H9 (cell line): ENCODE measurements at regions not wholly inside any gene's neighbourhood (a gene's known extent, or its start where the extent isn't known, plus 50 kb on each side); places are given as distances from the start of the nearest gene placed in this dataset.

Experiments
- DNase-seq: peaks from one replicate; pipeline ENCODE4 v3.0.0-alpha.2; 2017
- H2AFZ ChIP-seq: one replicate; pipeline ENCODE4 v1.6.1; 2013; ENCODE audit warnings: mild to moderate bottlenecking, low read length, control low read depth, moderate library complexity
- H2AK5ac ChIP-seq: 2 replicates; pipeline ENCODE4 v1.6.1; 2013; ENCODE audit warnings: low read length, control low read depth, mixed read lengths; ENCODE audit not compliant: insufficient read length
- H2BK120ac ChIP-seq: one replicate; pipeline ENCODE4 v1.6.1; 2013; ENCODE audit warnings: low read depth, mild to moderate bottlenecking, low read length, control low read depth, inconsistent platforms; ENCODE audit not compliant: poor library complexity, severe bottlenecking
- H2BK12ac ChIP-seq: 2 replicates; pipeline ENCODE4 v1.6.1; 2013; ENCODE audit warnings: low read length, control low read depth, mixed read lengths, low read depth; ENCODE audit not compliant: insufficient read length
- H2BK15ac ChIP-seq: 2 replicates; pipeline ENCODE4 v1.6.1; 2013; ENCODE audit warnings: low read depth, low read length, control low read depth
- H2BK20ac ChIP-seq: one replicate; pipeline ENCODE4 v1.6.1; 2013; ENCODE audit warnings: low read depth, mild to moderate bottlenecking, low read length, control low read depth, inconsistent platforms; ENCODE audit not compliant: poor library complexity, severe bottlenecking
- H2BK5ac ChIP-seq: 2 replicates; pipeline ENCODE4 v1.6.1; 2013; ENCODE audit warnings: low read length, control low read depth, mixed read lengths; ENCODE audit not compliant: insufficient read length
- H3K14ac ChIP-seq: 2 replicates; pipeline ENCODE4 v1.6.1; 2013; ENCODE audit warnings: low read length, control low read depth; ENCODE audit not compliant: insufficient read depth
- H3K18ac ChIP-seq: 2 replicates; pipeline ENCODE4 v1.6.1; 2013; ENCODE audit warnings: low read depth, mild to moderate bottlenecking, mixed read lengths, low read length, control low read depth; ENCODE audit not compliant: insufficient read length
- H3K23ac ChIP-seq: 2 replicates; pipeline ENCODE4 v1.6.1; 2013; ENCODE audit warnings: low read length, control low read depth, mixed read lengths, low read depth; ENCODE audit not compliant: insufficient read length
- H3K23me2 ChIP-seq: 2 replicates; pipeline ENCODE4 v1.6.1; 2013; ENCODE audit warnings: low read depth, mild to moderate bottlenecking, mixed read lengths, low read length, control low read depth; ENCODE audit not compliant: insufficient read length, poor library complexity, severe bottlenecking
- H3K27ac ChIP-seq: 2 replicates; pipeline ENCODE4 v1.5.1; 2013; ENCODE audit warnings: low read length, control low read depth, mixed read lengths, low read depth; ENCODE audit not compliant: insufficient read length
- H3K27me3 ChIP-seq: 2 replicates; pipeline ENCODE4 v1.6.1; 2013; ENCODE audit warnings: low read length, control low read depth, inconsistent platforms; ENCODE audit not compliant: insufficient read depth
- H3K4ac ChIP-seq: 2 replicates; pipeline ENCODE4 v1.6.1; 2013; ENCODE audit warnings: low read depth, mild to moderate bottlenecking, control low read depth, inconsistent platforms, low read length, moderate library complexity
- H3K4me1 ChIP-seq: 2 replicates; pipeline ENCODE4 v1.6.1; 2013; ENCODE audit warnings: low read length, control low read depth, inconsistent platforms; ENCODE audit not compliant: insufficient read depth
- H3K4me2 ChIP-seq: 2 replicates; pipeline ENCODE4 v1.6.1; 2013; ENCODE audit warnings: low read length, control low read depth, mixed read lengths; ENCODE audit not compliant: insufficient read length, insufficient read depth
- H3K56ac ChIP-seq: 2 replicates; pipeline ENCODE4 v1.6.1; 2013; ENCODE audit warnings: low read depth, mild to moderate bottlenecking, mixed read lengths, low read length, control low read depth; ENCODE audit not compliant: insufficient read length
- H3K79me1 ChIP-seq: 2 replicates; pipeline ENCODE4 v1.6.1; 2013; ENCODE audit warnings: low read depth, mild to moderate bottlenecking, moderate library complexity, low read length, control low read depth, inconsistent platforms; ENCODE audit not compliant: insufficient read depth, poor library complexity, severe bottlenecking
- H3K79me2 ChIP-seq: 2 replicates; pipeline ENCODE4 v1.6.1; 2013; ENCODE audit warnings: low read length, control low read depth, inconsistent platforms; ENCODE audit not compliant: insufficient read depth
- H3K9ac ChIP-seq: 2 replicates; pipeline ENCODE4 v1.6.1; 2013; ENCODE audit warnings: low read length, control low read depth, mixed read lengths; ENCODE audit not compliant: insufficient read length; ENCODE audit errors: extremely low read depth
- H3K9me3 ChIP-seq: one replicate; pipeline ENCODE4 v1.6.1; 2013; ENCODE audit warnings: low read depth, low read length, inconsistent platforms; ENCODE audit not compliant: control insufficient read depth
- H3T11ph ChIP-seq: one replicate; pipeline ENCODE4 v1.6.1; 2013; ENCODE audit warnings: mild to moderate bottlenecking, low read length, control low read depth, inconsistent platforms
- H4K20me1 ChIP-seq: one replicate; pipeline ENCODE4 v1.6.1; 2013; ENCODE audit not compliant: control insufficient read depth, insufficient read length, insufficient read depth
- H4K5ac ChIP-seq: 2 replicates; pipeline ENCODE4 v1.6.1; 2013; ENCODE audit warnings: low read depth, mild to moderate bottlenecking, mixed read lengths, low read length, control low read depth; ENCODE audit not compliant: insufficient read length
- H4K8ac ChIP-seq: replicated peaks from 2 replicates; pipeline ENCODE4 v1.6.1; 2013; ENCODE audit warnings: low read length, control low read depth, mixed read lengths, low read depth; ENCODE audit not compliant: insufficient read length
- H4K91ac ChIP-seq: 2 replicates; pipeline ENCODE4 v1.6.1; 2013; ENCODE audit warnings: low read depth, mild to moderate bottlenecking, moderate library complexity, mixed read lengths, low read length, control low read depth; ENCODE audit not compliant: insufficient read length
- H3K27ac Mint-ChIP-seq, 3 experiments: 2 replicates in 2 of 3; 3 replicates in 1 of 3; pipeline ENCODE4 v1.8.0; 2020 to 2021; ENCODE audit warnings: mixed read lengths in 3 of 3, mild to moderate bottlenecking in 1 of 3, moderate library complexity in 1 of 3
- H3K27me3 Mint-ChIP-seq: 2 replicates; pipeline ENCODE4 v1.8.0; 2021; ENCODE audit warnings: low read depth, mild to moderate bottlenecking, moderate library complexity, mixed read lengths
- H3K36me3 Mint-ChIP-seq, 3 experiments: 2 replicates in 2 of 3; 3 replicates in 1 of 3; pipeline ENCODE4 v1.8.0; 2020 to 2021; ENCODE audit warnings: low read depth in 3 of 3, mixed read lengths in 3 of 3; ENCODE audit not compliant: insufficient read depth in 1 of 3
- H3K4me1 Mint-ChIP-seq, 2 experiments: 2 replicates each; pipeline ENCODE4 v1.8.0; 2020; ENCODE audit warnings: mixed read lengths in 2 of 2
- H3K4me3 Mint-ChIP-seq, 2 experiments: 2 replicates in 1 of 2; 3 replicates in 1 of 2; pipeline ENCODE4 v1.8.0; 2020 to 2021; ENCODE audit warnings: mild to moderate bottlenecking in 2 of 2, mixed read lengths in 2 of 2, moderate library complexity in 1 of 2
- H3K9me3 Mint-ChIP-seq, 2 experiments: 2 replicates in 1 of 2; 3 replicates in 1 of 2; pipeline ENCODE4 v1.8.0; 2020; ENCODE audit warnings: mild to moderate bottlenecking in 2 of 2, mixed read lengths in 2 of 2, moderate library complexity in 1 of 2
- WGBS: extraction: QIAGEN DNeasy Blood & Tissue Kit; methylation state at CpG from one replicate; pipeline ENCODE4 v1.1.7; 2013; ENCODE audit warnings: missing lambda C conversion rate, low lambda C conversion rate, mixed read lengths; ENCODE audit not compliant: insufficient read length; ENCODE audit errors: extremely low coverage; 5-methylcytosine and 5-hydroxymethylcytosine counted together
- TF ChIP-seq, protein P1 (sequence below): fragments of 200-600 bp; sonication (generic); conservative IDR thresholded peaks from 3 replicates; pipeline ENCODE4 v1.8.0; 2021; ENCODE audit warnings: antibody characterized with exemption, mild to moderate bottlenecking

DNA sequence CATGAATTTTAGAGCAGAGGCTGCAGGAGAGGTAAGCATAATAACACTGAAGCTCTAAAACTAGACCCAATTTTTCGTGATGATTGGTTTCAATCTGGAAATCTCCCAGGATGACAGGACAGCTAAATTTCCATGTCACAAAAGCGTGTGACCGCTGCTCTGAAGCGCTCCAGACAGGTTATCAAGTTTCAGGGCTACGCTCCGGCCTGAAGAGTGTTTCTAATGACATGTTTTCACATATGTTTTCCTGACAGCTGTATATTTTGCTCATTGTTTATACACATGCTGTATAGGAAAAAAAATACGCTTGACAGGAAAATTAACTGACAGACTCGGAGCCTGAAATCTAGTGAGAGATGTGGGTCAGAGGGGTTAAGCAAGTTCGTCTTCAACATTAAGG lies 219.8 kb upstream of the BMPER start:
- Histone ChIP-seq H2AK5ac (no peak overlapping the region), H3K9ac (no peak overlapping the region), H3K79me2 (no peaks in the 10 kb centered on the region), H4K5ac (no peak overlapping the region), H3K23me2 (no peaks in the 10 kb centered on the region), H3T11ph (no peak overlapping the region), H2BK120ac (no peak overlapping the region), H3K9me3 (no peaks in the 10 kb centered on the region), H3K23ac (no peak overlapping the region), H4K91ac (no peak overlapping the region), H2BK12ac (no peak overlapping the region), H3K56ac (no peak overlapping the region), H3K4me2 (no peak overlapping the region), H3K4ac (no peak overlapping the region), H4K20me1 (no peaks in the 10 kb centered on the region), H3K27me3 (no peaks in the 10 kb centered on the region), H3K14ac (no peak overlapping the region), H3K4me1 (no peaks in the 10 kb centered on the region), H2BK20ac (no peak overlapping the region), H2BK5ac (no peak overlapping the region), H3K79me1 (no peaks in the 10 kb centered on the region), H2AFZ (no peak overlapping the region), H3K27ac (no peak overlapping the region), H2BK15ac (no peak overlapping the region), H3K18ac (no peak overlapping the region), H4K8ac (no peak overlapping the region)
- H3K27ac Mint-ChIP-seq: no peak overlapping the region
- H3K9me3 Mint-ChIP-seq: no peaks in the 10 kb centered on the region
- WGBS: no CpG with 5 or more reads among the region's 9 CpGs
- TF ChIP-seq, protein P1, sequence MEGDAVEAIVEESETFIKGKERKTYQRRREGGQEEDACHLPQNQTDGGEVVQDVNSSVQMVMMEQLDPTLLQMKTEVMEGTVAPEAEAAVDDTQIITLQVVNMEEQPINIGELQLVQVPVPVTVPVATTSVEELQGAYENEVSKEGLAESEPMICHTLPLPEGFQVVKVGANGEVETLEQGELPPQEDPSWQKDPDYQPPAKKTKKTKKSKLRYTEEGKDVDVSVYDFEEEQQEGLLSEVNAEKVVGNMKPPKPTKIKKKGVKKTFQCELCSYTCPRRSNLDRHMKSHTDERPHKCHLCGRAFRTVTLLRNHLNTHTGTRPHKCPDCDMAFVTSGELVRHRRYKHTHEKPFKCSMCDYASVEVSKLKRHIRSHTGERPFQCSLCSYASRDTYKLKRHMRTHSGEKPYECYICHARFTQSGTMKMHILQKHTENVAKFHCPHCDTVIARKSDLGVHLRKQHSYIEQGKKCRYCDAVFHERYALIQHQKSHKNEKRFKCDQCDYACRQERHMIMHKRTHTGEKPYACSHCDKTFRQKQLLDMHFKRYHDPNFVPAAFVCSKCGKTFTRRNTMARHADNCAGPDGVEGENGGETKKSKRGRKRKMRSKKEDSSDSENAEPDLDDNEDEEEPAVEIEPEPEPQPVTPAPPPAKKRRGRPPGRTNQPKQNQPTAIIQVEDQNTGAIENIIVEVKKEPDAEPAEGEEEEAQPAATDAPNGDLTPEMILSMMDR: no peak
- H3K27me3 Mint-ChIP-seq: no peaks in the 10 kb centered on the region
- H3K36me3 Mint-ChIP-seq: no peaks in the 10 kb centered on the region
- no peak for DNase-seq
- H3K4me3 Mint-ChIP-seq: no peak overlapping the region
- H3K4me1 Mint-ChIP-seq: no peaks in the 10 kb centered on the region
